ENCODE measurements at regions not wholly inside any gene's neighbourhood (a gene's known extent, or its start where the extent isn't known, plus 50 kb on each side); places are given as distances from the start of the nearest gene placed in this dataset.

- Histone ChIP-seq H3K4me3 (replicated peaks in 1 of 3; ENCODE audit: insufficient read depth in 1 of 3, low read depth in 1 of 3, low read length in 3 of 3) (no peak overlapping the region), H3K9ac (replicated peaks; ENCODE audit: extremely low read depth, insufficient read depth, low read length) (no peak overlapping the region), H4K20me1 (replicated peaks; ENCODE audit: control insufficient read depth, extremely low read depth, insufficient read depth, low read length) (no peaks in the 10 kb centered on the region), H3K9me1 (replicated peaks; ENCODE audit: control insufficient read depth, extremely low read depth, insufficient read depth, low read length) (no peaks in the 10 kb centered on the region), H3K36me3 (ENCODE audit: control insufficient read depth in 2 of 2, extremely low read depth in 1 of 2, insufficient read depth in 2 of 2, low read length in 2 of 2) (no peaks in the 10 kb centered on the region), H3K4me2 (ENCODE audit: insufficient read depth, low read length) (no peak overlapping the region), H3K79me2 (ENCODE audit: control insufficient read depth, insufficient read depth, low read length) (no peaks in the 10 kb centered on the region), H3K9me3 (replicated peaks; ENCODE audit: control insufficient read depth, insufficient read depth, low read length) (no peaks in the 10 kb centered on the region), H3K27me3 (ENCODE audit: control insufficient read depth in 2 of 2, insufficient read depth in 2 of 2, low read length in 2 of 2) (peaks cover 0 to 1% of the 10 kb centered on the region in 2 experiments), H3K27ac (ENCODE audit: insufficient read depth, low read depth, low read length) (no peak overlapping the region), H3K4me1 (ENCODE audit: control insufficient read depth, extremely low read depth, insufficient read depth, low read length) (no peaks in the 10 kb centered on the region), H2AFZ (ENCODE audit: low read depth, low read length) (no peak overlapping the region)
- no peak for DNase-seq (ENCODE audit: low read depth, low spot score)
- intact Hi-C loops (cut with micrococcal nuclease) (no loop called here), dilution Hi-C loops (cut with MboI; ENCODE audit: extremely low pct_ligation_motif_present, low sequenced_read_pairs) (no loop called here)
- POLR2A ChIA-PET: no interaction called here
- no peak for FAIRE-seq
- BruUV-seq (replicated peaks): no TSS peak
- no peak for TF ChIP-seq POLR2AphosphoS5 (IDR thresholded peaks at IDR 0.05; ENCODE audit: insufficient read depth, low read depth, low read length)
- no peak for TF ChIP-seq EZH2 (IDR thresholded peaks at IDR 0.05; ENCODE audit: borderline replicate concordance, low read depth, low read length, severe bottlenecking)
- no peak for TF ChIP-seq MYC (IDR thresholded peaks at IDR 0.05; ENCODE audit: low read depth, low read length)
- TF ChIP-seq CTCF (IDR thresholded peaks at IDR 0.05; ENCODE audit: extremely low read depth in 1 of 2, insufficient read depth in 1 of 2, low read depth in 1 of 2, low read length in 2 of 2): no peak
- TF ChIP-seq JUN (IDR thresholded peaks at IDR 0.05; ENCODE audit: borderline replicate concordance, insufficient read depth, insufficient read length, low read depth): no peak
- TF ChIP-seq POLR2A (IDR thresholded peaks at IDR 0.05; ENCODE audit: low read depth, low read length): no peak
- TF ChIP-seq FOS (IDR thresholded peaks at IDR 0.05; ENCODE audit: borderline replicate concordance, insufficient read depth, low read length): no peak
- no peak for TF ChIP-seq GATA2 (IDR thresholded peaks at IDR 0.05; ENCODE audit: insufficient read depth, insufficient read length, low read depth, low read length)
- no peak for TF ChIP-seq MAX (IDR thresholded peaks at IDR 0.05; ENCODE audit: insufficient read depth, insufficient read length)
- CTCF ChIA-PET: no interaction called here
Measured at GRCh38 chr2:56465491-56465890, 281.7 kb downstream of the CCDC85A start.

Data from endothelial cell of umbilical vein (primary cell).